Stomach (tissue), 8 donors: ENCODE measurements at regions not wholly inside any gene's neighbourhood (a gene's known extent, or its start where the extent isn't known, plus 50 kb on each side); places are given as distances from the start of the nearest gene placed in this dataset.

Experiments used
- DNase-seq, 2 donors: peaks; one replicate each; pipeline versions ENCODE4 v3.0.0 to v3.0.0-alpha.2; 2013 to 2019
- H3K27ac ChIP-seq, 5 donors: fragments of 200-600 bp in 4 of 5; sonication (generic) in 4 of 5; one replicate each; pipeline ENCODE4 v1.5.1; 2013 to 2019; ENCODE audit warnings: mild to moderate bottlenecking in 1 of 5, moderate library complexity in 1 of 5
- H3K27me3 ChIP-seq, 3 donors: fragments of 200-600 bp; sonication (generic); one replicate each; pipeline ENCODE4 v1.5.1; 2017 to 2019; ENCODE audit warnings: mixed run types in 1 of 3
- H3K36me3 ChIP-seq, 4 donors: fragments of 200-600 bp; sonication (generic); 1 replicate in 3 of 4; 2 replicates in 1 of 4; pipeline ENCODE4 v1.5.1; 2016 to 2019
- H3K4me1 ChIP-seq, 4 donors: fragments of 200-600 bp; sonication (generic); one replicate each; pipeline ENCODE4 v1.5.1; 2016 to 2019
- H3K4me3 ChIP-seq, 4 donors: fragments of 200-600 bp; sonication (generic) in 3 of 4; one replicate each; pipeline ENCODE4 v1.5.1; 2016 to 2019; ENCODE audit warnings: mild to moderate bottlenecking in 1 of 4
- H3K9me3 ChIP-seq, 4 donors: fragments of 200-600 bp; sonication (generic); one replicate each; pipeline ENCODE4 v1.5.1; 2016 to 2019
- CTCF ChIP-seq, 7 experiments: fragments of 450-650 bp in 4 of 7; fragments of 200-600 bp in 3 of 7; sonication (generic) in 3 of 7; IDR thresholded peaks; one replicate each; pipeline ENCODE4 v1.5.1; 2016 to 2019; ENCODE audit warnings: antibody characterized with exemption in 7 of 7, control low read depth in 2 of 7, mild to moderate bottlenecking in 1 of 7
- EP300 ChIP-seq: sonication (generic); formaldehyde crosslinking; IDR thresholded peaks from one replicate; pipeline ENCODE4 v1.6.1; 2017; ENCODE audit warnings: antibody characterized with exemption
- POLR2A ChIP-seq, 4 donors: fragments of 450-650 bp; IDR thresholded peaks; one replicate each; pipeline ENCODE4 v1.6.1; 2016; ENCODE audit warnings: antibody characterized with exemption in 4 of 4, control low read depth in 2 of 4, mild to moderate bottlenecking in 1 of 4, moderate library complexity in 1 of 4
- POLR2AphosphoS5 ChIP-seq, 3 donors: sonication (generic); formaldehyde crosslinking; IDR thresholded peaks; one replicate each; pipeline ENCODE4 v1.6.1; 2016; ENCODE audit warnings: antibody characterized with exemption in 3 of 3
- WGBS, 5 donors: extraction: QIAGEN DNeasy Blood & Tissue Kit in 3 of 5; methylation state at CpG; one replicate each; pipeline versions ENCODE4 v1.1.5 to v1.1.7; 2013 to 2018; 5-methylcytosine and 5-hydroxymethylcytosine counted together
- intact Hi-C: fragments of 100-400 bp; cut with DNase I; formaldehyde crosslinking; loops from one replicate; pipeline ENCODE4 v1.15.1; 2023; ENCODE audit warnings: low total_unique reads
- donor health status: healthy with polysubstance abuse.
- donor health status: Bipolar disorder and iron deficiency.
- donor health status: healthy.

- no peaks in the 10 kb centered on the region for H3K4me1 ChIP-seq
- H3K4me3 ChIP-seq = no peak overlapping the region
- intact Hi-C loops = no loop called here
- TF ChIP-seq POLR2A (IDR thresholded peaks at IDR 0.05) (no peak), CTCF (IDR thresholded peaks at IDR 0.05) (no peak), POLR2AphosphoS5 (IDR thresholded peaks at IDR 0.05) (no peak), EP300 (no peak)
- peak in 1 of 2 donors; percentile 16 for DNase-seq
- 70 to 79% (median 77%) methylated on average over 4 of the region's 4 CpGs for WGBS, 5 donors
- H3K36me3 ChIP-seq = no peaks in the 10 kb centered on the region
- no peak overlapping the region for H3K27ac ChIP-seq
- no peaks in the 10 kb centered on the region for H3K9me3 ChIP-seq
- H3K27me3 ChIP-seq = no peaks in the 10 kb centered on the region
These were observed 189.8 kb upstream of the PLXNA2 start for GRCh38 chr1:208433971-208434370.

GRCh38 chr1:208437401-208437800, 193.2 kb upstream of the PLXNA2 start:
- H3K4me1 ChIP-seq = no peaks in the 10 kb centered on the region

DNA sequence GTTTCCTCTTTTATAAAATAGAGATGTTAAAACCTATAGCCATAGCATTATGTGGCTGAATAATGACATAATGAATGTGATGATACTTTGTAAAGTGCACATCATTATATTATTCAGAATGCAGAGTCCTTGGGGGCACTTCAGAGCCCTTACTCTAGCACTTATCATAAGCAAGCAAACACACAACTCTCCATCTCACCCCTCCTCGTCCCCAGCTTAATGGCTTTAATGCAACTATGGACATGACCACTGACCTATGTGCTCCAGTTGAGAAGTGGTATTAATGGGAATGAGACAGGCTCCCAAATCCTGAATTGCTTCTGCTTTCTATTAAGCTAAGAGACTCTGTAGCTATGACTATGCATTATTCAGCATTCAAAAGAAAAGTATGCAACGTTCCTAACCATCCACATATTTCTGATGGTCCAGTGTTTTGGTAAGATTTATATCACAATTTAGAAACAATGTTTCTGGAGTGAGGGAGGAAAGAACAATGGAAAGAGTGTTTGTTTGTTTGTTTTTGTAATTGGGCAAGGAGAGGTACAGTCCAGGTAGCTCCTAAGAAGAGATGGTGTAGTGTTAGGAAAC, 194.0 kb upstream of the PLXNA2 start:
- Histone ChIP-seq H3K4me3 (no peak overlapping the region), H3K4me1 (no peaks in the 10 kb centered on the region), H3K36me3 (no peaks in the 10 kb centered on the region), H3K27me3 (no peaks in the 10 kb centered on the region), H3K9me3 (peaks cover 0 to 10% (median 0%) of the 10 kb centered on the region in 4 donors), H3K27ac (no peak overlapping the region)
- 25 to 37% (median 35%) methylated on average over 2 of the region's 2 CpGs for WGBS, 5 donors
- no peak for DNase-seq
- intact Hi-C loops = no loop called here
- TF ChIP-seq POLR2A (IDR thresholded peaks at IDR 0.05) (no peak), EP300 (no peak), CTCF (IDR thresholded peaks at IDR 0.05) (no peak), POLR2AphosphoS5 (IDR thresholded peaks at IDR 0.05) (no peak)

More at GRCh38 chr1:208437401-208437800, 193.2 kb upstream of the PLXNA2 start:
- H3K27ac ChIP-seq = no peak overlapping the region
- DNase-seq = no peak
- peaks cover 0 to 3% (median 0%) of the 10 kb centered on the region in 4 donors for H3K9me3 ChIP-seq
- no peak overlapping the region for H3K4me3 ChIP-seq
- no peaks in the 10 kb centered on the region for H3K36me3 ChIP-seq
- no peaks in the 10 kb centered on the region for H3K27me3 ChIP-seq
- 63 to 86% (median 70%) methylated on average over 3 of the region's 3 CpGs for WGBS, 5 donors
- intact Hi-C loops = no loop called here
- TF ChIP-seq POLR2AphosphoS5 (IDR thresholded peaks at IDR 0.05) = no peak
- no peak for TF ChIP-seq POLR2A (IDR thresholded peaks at IDR 0.05)
- TF ChIP-seq CTCF (IDR thresholded peaks at IDR 0.05) = no peak
- no peak for TF ChIP-seq EP300

GRCh38 chr1:208445758-208446203, 201.6 kb upstream of the PLXNA2 start:
- peaks cover 0 to 10% (median 0%) of the 10 kb centered on the region in 4 donors for H3K9me3 ChIP-seq
- DNase-seq = no peak
- WGBS, 5 donors = 50 to 79% (median 60%) methylated on average over 1 to 7 of the region's 7 CpGs
- no peak overlapping the region for H3K27ac ChIP-seq
- no peak overlapping the region for H3K4me3 ChIP-seq
- TF ChIP-seq POLR2A (IDR thresholded peaks at IDR 0.05) = no peak
- no peak for TF ChIP-seq CTCF (IDR thresholded peaks at IDR 0.05)
- TF ChIP-seq POLR2AphosphoS5 (IDR thresholded peaks at IDR 0.05) = no peak
- intact Hi-C loops = no loop called here
- H3K4me1 ChIP-seq = no peaks in the 10 kb centered on the region
- H3K36me3 ChIP-seq = no peaks in the 10 kb centered on the region
- H3K27me3 ChIP-seq = peaks cover 0 to 5% (median 0%) of the 10 kb centered on the region in 3 donors
